ENCODE measurements at regions not wholly inside any gene's neighbourhood (a gene's known extent, or its start where the extent isn't known, plus 50 kb on each side); places are given as distances from the start of the nearest gene placed in this dataset.
"Not testable (repeated sequence)": the region's sequence is repeated elsewhere in the genome, so short reads cannot be mapped to it uniquely, and the experiment has no call there.

DNA sequence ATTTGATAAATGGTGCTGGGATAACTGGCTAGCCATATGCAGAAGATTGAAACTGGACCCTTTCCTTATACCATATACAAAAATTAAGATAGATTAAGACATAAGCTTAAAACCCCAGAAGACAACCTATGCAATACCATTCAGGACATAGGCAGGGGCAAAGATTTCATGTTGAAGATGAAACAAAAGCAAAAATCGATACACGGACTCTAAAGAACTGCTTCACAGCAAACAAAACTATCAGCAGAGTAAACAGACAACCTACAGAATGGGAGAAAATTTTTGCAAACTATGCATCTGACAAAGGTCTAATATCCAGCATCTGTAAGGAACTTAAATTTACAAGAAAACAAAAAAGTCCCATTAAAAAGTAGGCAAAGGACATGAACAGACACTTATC, 255.9 kb downstream of the TINAG start:
- not testable (repeated sequence) for TF ChIP-seq POLR2AphosphoS5 (IDR thresholded peaks at IDR 0.05; ENCODE audit: borderline replicate concordance, low read depth, low read length); EZH2 (IDR thresholded peaks at IDR 0.05); FOXP2 (optimal IDR thresholded peaks at IDR 0.05; ENCODE audit: control extremely low read depth, extremely low read length, insufficient read depth)

Data from SK-N-MC (cell line).